ENCODE measurements at regions not wholly inside any gene's neighbourhood (a gene's known extent, or its start where the extent isn't known, plus 50 kb on each side); places are given as distances from the start of the nearest gene placed in this dataset.

DNA sequence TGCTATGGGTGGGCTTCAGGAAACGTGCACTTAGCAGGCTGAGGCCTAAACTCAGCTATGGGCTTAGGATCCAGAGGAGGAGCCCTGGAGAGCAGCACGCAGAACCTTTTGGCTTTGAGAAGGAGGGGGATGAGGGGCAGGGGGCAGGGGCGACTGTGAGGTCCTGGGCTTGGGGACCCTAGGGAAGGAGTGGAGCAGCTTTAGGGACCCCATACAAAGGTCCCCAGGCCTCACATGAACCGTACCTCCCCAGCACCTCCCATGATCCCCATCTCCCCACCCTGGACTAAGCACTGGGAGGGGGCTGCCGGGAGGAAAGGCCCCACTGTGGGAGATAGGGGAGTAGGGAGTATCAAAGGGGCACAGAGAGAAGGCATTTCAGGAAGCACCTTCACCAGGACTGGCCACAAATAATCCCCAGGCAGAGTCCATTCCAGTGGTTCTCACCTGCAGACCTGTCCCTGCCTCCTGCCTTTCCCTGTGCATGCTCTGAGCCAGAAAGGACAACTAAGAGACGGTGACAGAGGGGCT is 62.0 kb upstream of the KLF13 start:
- TF ChIP-seq, protein P1, sequence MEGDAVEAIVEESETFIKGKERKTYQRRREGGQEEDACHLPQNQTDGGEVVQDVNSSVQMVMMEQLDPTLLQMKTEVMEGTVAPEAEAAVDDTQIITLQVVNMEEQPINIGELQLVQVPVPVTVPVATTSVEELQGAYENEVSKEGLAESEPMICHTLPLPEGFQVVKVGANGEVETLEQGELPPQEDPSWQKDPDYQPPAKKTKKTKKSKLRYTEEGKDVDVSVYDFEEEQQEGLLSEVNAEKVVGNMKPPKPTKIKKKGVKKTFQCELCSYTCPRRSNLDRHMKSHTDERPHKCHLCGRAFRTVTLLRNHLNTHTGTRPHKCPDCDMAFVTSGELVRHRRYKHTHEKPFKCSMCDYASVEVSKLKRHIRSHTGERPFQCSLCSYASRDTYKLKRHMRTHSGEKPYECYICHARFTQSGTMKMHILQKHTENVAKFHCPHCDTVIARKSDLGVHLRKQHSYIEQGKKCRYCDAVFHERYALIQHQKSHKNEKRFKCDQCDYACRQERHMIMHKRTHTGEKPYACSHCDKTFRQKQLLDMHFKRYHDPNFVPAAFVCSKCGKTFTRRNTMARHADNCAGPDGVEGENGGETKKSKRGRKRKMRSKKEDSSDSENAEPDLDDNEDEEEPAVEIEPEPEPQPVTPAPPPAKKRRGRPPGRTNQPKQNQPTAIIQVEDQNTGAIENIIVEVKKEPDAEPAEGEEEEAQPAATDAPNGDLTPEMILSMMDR (IDR thresholded peaks at IDR 0.05; ENCODE audit: low read depth, low read length): no peak
- no peaks in the 10 kb centered on the region for H3K9me3 ChIP-seq (ENCODE audit: severe bottlenecking)
- H3K36me3 ChIP-seq: no peaks in the 10 kb centered on the region
- H3K27me3 ChIP-seq (ENCODE audit: insufficient read depth, low read depth, severe bottlenecking): no peaks in the 10 kb centered on the region
- DNase-seq: no peak
- peak overlapping the region; percentile 89; the same call in 1 of the 2 replicates for H3K27ac ChIP-seq
- H3K4me3 ChIP-seq (ENCODE audit: low read depth, low read length): no peak overlapping the region

DNA sequence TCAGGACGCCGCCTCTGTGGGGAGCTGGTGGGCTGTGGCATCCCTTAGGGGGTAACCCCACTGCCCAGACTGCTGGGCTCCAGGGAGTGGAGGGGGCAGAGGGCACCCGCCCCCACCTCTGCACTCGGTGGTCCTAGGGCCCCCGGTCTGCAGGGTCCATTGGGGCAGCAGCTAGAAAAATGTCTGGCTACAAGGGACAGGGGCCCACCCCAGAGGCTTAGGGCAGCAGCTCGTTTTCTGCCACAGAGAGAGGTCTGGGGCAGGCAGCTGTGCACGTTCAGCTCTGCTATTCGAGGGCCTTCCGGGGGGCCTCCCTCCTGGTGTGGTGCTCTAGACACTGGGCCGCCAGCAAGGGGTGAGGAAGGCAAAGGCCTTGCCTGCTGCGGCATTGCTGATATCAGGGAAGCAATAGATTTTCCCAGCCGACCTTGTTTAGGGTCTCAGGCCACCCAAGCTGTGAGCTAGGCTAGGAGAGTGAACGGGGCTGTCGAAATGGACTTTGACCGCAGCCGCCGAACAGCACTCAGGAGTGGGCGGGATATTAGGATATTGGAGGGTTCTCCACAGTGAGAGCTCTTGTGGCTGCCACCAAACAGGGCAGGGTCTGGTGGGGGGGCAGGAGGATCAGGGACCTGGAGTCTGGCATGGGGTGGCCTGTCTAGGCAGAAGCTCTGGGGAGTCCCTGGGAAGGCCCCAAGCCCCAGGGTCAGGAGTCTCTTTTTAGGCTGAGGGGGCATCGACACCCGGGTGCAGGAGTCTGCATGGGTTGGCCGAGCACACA is 61.4 kb upstream of the KLF13 start:
- no peak for DNase-seq

DNA sequence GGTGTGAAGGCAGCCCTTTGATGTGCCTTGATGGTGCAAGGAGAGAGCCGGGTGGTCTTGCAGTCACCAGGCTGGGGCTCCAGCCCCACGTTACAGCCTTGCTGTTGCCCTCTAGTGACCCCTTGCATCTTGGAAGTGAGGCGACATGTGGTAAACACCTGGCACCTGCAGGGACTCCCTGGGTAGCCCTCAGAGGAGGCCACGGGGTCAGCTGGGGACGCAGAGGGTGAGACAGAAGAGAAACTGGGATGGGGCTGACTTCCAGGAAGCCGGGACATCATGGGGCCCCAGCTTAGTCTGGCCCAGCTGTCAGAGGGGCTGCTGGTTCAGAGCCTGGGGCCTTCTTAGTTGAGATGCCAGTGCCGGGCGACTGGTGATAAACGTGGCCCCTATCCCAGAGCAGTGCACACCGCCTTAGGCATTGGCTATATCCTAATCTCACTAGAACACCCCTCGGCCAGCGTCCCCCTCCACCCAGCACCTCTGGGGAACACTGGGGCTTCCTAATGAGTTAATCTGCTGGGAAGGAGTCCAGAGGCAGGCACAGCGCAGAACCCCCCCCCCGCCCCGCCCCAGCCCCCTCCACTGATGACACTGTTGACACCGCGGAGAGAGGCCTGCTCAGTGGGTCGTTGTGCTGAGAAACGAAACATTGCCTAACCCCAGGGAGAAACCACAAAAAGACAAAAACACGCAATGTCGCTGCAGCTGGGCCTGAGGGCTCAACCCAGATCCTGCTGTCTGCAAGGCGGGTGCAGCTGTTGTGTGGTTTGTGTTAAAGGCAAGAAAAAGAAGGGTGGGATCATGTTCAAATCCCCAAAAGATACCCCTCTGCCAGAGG is 60.5 kb upstream of the KLF13 start:
- peak; percentile 89 for DNase-seq
- H3K4me3 ChIP-seq (ENCODE audit: low read depth, low read length): no peak overlapping the region
- H3K36me3 ChIP-seq: no peaks in the 10 kb centered on the region
- no peaks in the 10 kb centered on the region for H3K27me3 ChIP-seq (ENCODE audit: insufficient read depth, low read depth, severe bottlenecking)
- TF ChIP-seq, protein P1 (IDR thresholded peaks at IDR 0.05; ENCODE audit: low read depth, low read length): no peak
- H3K9me3 ChIP-seq (ENCODE audit: severe bottlenecking): no peaks in the 10 kb centered on the region
- H3K27ac ChIP-seq: peak overlapping the region; percentile 64

More for the DNA sequence above, 61.4 kb upstream of the KLF13 start:
- no peaks in the 10 kb centered on the region for H3K27me3 ChIP-seq (ENCODE audit: insufficient read depth, low read depth, severe bottlenecking)
- H3K27ac ChIP-seq: peak overlapping the region; percentile 53
- H3K9me3 ChIP-seq (ENCODE audit: severe bottlenecking): no peaks in the 10 kb centered on the region
- H3K36me3 ChIP-seq: no peaks in the 10 kb centered on the region
- TF ChIP-seq, protein P1 (IDR thresholded peaks at IDR 0.05; ENCODE audit: low read depth, low read length): no peak
- no peak overlapping the region for H3K4me3 ChIP-seq (ENCODE audit: low read depth, low read length)

DNA sequence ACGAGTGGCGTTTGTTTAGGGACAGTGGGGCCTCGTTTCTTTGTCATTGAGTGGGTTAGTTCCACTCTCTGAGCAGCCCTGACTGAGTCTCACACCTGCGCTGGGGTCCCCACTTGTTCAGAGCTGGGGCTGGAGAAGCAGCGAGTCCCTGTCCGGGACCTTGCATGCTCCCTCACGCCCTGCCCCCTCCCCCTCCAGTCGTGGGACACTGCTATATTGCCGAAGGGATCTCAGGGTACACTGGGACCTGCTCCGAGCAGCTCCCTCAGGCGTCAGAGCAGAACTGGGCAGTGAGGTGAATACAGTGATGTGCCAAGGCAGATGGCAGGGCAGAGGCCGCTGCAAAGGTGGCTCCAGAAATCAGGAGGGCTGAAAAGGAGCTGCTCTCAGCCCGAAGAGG is 59.9 kb upstream of the KLF13 start:
- TF ChIP-seq, protein P1 (IDR thresholded peaks at IDR 0.05; ENCODE audit: low read depth, low read length): no peak
- no peaks in the 10 kb centered on the region for H3K9me3 ChIP-seq (ENCODE audit: severe bottlenecking)
- no peaks in the 10 kb centered on the region for H3K36me3 ChIP-seq
- no peak for DNase-seq
- no peaks in the 10 kb centered on the region for H3K27me3 ChIP-seq (ENCODE audit: insufficient read depth, low read depth, severe bottlenecking)
- H3K4me3 ChIP-seq (ENCODE audit: low read depth, low read length): no peak overlapping the region
- H3K27ac ChIP-seq: peak overlapping the region; percentile 64

DNA sequence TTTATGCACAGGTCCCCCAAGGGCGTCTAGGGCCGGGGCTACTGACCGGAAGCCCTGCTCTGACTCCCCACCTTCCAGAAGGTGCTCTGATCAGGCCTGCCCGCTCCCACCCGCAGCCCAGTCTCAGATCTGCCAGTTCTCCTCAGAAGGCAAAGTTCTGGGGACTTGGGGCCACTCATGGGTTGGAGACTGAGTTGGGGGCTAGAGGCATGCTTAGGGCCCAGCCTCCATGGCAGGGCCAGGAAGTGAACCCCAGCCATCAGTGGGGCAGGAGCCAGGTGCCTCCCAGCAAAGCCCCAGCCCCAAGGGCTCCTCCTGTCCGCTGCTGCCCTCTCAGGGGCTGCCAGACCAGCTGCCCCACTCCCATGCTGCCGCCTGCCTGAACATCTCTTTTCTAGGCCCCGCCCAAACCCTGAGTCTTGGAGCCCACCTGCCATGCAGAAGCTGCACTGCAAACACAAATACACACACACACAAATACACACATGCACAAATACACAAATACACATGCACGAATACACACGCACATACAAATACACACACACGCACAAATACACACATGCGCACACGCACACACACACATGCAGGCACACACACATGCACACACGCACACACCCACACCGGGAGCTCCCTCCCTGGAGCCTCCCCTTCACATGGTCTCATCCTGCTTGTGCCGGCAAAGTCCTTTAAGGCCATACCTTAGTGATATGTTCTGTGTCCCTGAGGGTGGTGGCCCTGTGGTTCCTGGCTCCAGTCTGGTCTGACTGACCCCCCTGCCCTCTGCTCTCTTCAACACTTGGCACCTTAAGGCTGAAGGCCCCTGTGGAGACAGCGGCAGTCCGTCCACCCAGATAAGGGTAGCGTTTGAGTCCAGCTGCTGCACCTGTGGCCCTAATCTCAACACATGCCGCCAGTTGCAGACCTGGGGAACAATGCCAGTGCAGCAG is 59.2 kb upstream of the KLF13 start:
- Histone ChIP-seq H3K36me3 (no peaks in the 10 kb centered on the region), H3K27me3 (ENCODE audit: insufficient read depth, low read depth, severe bottlenecking) (no peaks in the 10 kb centered on the region), H3K4me3 (ENCODE audit: low read depth, low read length) (no peak overlapping the region), H3K9me3 (ENCODE audit: severe bottlenecking) (no peaks in the 10 kb centered on the region), H3K27ac (0 out of 2 replicates have a peak overlapping the region, but pooled peaks have one; percentile 64)
- TF ChIP-seq, protein P1 (IDR thresholded peaks at IDR 0.05; ENCODE audit: low read depth, low read length): no peak
- DNase-seq: no peak

Measured in WERI-Rb-1 (cell line).